GM18505 (cell line): ENCODE measurements at regions not wholly inside any gene's neighbourhood (a gene's known extent, or its start where the extent isn't known, plus 50 kb on each side); places are given as distances from the start of the nearest gene placed in this dataset.

Experiments
- ATAC-seq: cut with Tn5 transposase; IDR thresholded peaks from one replicate; pipeline ENCODE4 v1.9.1; 2021; ENCODE audit not compliant: unreplicated experiment
- POLR2A ChIP-seq: IDR thresholded peaks from 4 replicates; pipeline ENCODE4 v1.6.1; 2011; ENCODE audit warnings: borderline replicate concordance; ENCODE audit not compliant: insufficient read depth, insufficient read length; ENCODE audit errors: extremely low read depth

GRCh38 chr15:75143738-75144334 is 57.8 kb upstream of the C15orf39 start:
- ATAC-seq, result no peak
- TF ChIP-seq POLR2A, result no peak

- ATAC-seq, result no peak
- no peak for TF ChIP-seq POLR2A
Observed at GRCh38 chr15:75145027-75145841, 56.4 kb upstream of the C15orf39 start.

GRCh38 chr15:75148280-75148679 is 53.4 kb upstream of the C15orf39 start:
- no peak for ATAC-seq
- TF ChIP-seq POLR2A, result no peak

- no peak for ATAC-seq
- TF ChIP-seq POLR2A, result no peak
Observed at GRCh38 chr15:75149867-75150709, 51.6 kb upstream of the C15orf39 start.

- ATAC-seq, result no peak
- TF ChIP-seq POLR2A, result no peak
Observed at GRCh38 chr15:75151214-75152128, 50.2 kb upstream of the C15orf39 start.
